GM21825 (cell line): ENCODE measurements at regions not wholly inside any gene's neighbourhood (a gene's known extent, or its start where the extent isn't known, plus 50 kb on each side); places are given as distances from the start of the nearest gene placed in this dataset.
A peak's percentile ranks its signal among the peaks of the same experiment; 100 is the strongest.

Source experiments
- ATAC-seq: cut with Tn5 transposase; IDR thresholded peaks from one replicate; pipeline ENCODE4 v1.9.1; 2021; ENCODE audit warnings: mild to moderate bottlenecking, moderate library complexity; ENCODE audit not compliant: unreplicated experiment

GRCh38 chr2:8413589-8414135 lies 268.2 kb upstream of the ID2 start:
- no peak for ATAC-seq

GRCh38 chr2:8414946-8415879 lies 266.6 kb upstream of the ID2 start:
- ATAC-seq = no peak

- no peak for ATAC-seq
Observed at GRCh38 chr2:8416001-8416571, 265.8 kb upstream of the ID2 start.

GRCh38 chr2:8416849-8417832 lies 264.7 kb upstream of the ID2 start:
- no peak for ATAC-seq

- no peak for ATAC-seq
Observed at GRCh38 chr2:8418721-8419120, 263.1 kb upstream of the ID2 start.

- ATAC-seq = peak; percentile 82
Observed at GRCh38 chr2:8421658-8422449, 260.0 kb upstream of the ID2 start.

GRCh38 chr2:8422450-8422800 lies 259.4 kb upstream of the ID2 start:
- ATAC-seq = no peak

GRCh38 chr2:8424997-8425900 lies 256.6 kb upstream of the ID2 start:
- ATAC-seq = no peak

- no peak for ATAC-seq
Observed at GRCh38 chr2:8426550-8426949, 255.3 kb upstream of the ID2 start.

GRCh38 chr2:8427211-8427610 lies 254.6 kb upstream of the ID2 start:
- ATAC-seq = no peak

- no peak for ATAC-seq
Observed at GRCh38 chr2:8430628-8431027, 251.2 kb upstream of the ID2 start.

GRCh38 chr2:8431446-8432125 lies 250.3 kb upstream of the ID2 start:
- no peak for ATAC-seq

GRCh38 chr2:8432706-8433336 lies 249.0 kb upstream of the ID2 start:
- no peak for ATAC-seq

GRCh38 chr2:8433390-8433789 lies 248.5 kb upstream of the ID2 start:
- ATAC-seq = no peak

- no peak for ATAC-seq
Observed at GRCh38 chr2:8435608-8436007, 246.2 kb upstream of the ID2 start.

- ATAC-seq = no peak
Observed at GRCh38 chr2:8436585-8436984, 245.3 kb upstream of the ID2 start.

- no peak for ATAC-seq
Observed at GRCh38 chr2:8437228-8437948, 244.5 kb upstream of the ID2 start.
